HFF-Myc (cell line): ENCODE measurements at regions not wholly inside any gene's neighbourhood (a gene's known extent, or its start where the extent isn't known, plus 50 kb on each side); places are given as distances from the start of the nearest gene placed in this dataset.
A peak's percentile ranks its signal among the peaks of the same experiment; 100 is the strongest.

Experiments
- DNase-seq: peaks from one replicate; pipeline ENCODE4 v3.0.0-alpha.2; 2011; ENCODE audit warnings: low read depth; ENCODE audit errors: extremely low read depth
- H3K4me3 ChIP-seq: replicated peaks from 2 replicates; pipeline ENCODE4 v1.5.1; 2011; ENCODE audit warnings: low read depth, mild to moderate bottlenecking, control low read depth, low read length
- TF ChIP-seq, protein P1 (sequence below): IDR thresholded peaks from 2 replicates; pipeline ENCODE4 v1.5.1; 2012; ENCODE audit warnings: mild to moderate bottlenecking, low read depth, low read length, control low read depth; ENCODE audit errors: missing control alignments

DNA sequence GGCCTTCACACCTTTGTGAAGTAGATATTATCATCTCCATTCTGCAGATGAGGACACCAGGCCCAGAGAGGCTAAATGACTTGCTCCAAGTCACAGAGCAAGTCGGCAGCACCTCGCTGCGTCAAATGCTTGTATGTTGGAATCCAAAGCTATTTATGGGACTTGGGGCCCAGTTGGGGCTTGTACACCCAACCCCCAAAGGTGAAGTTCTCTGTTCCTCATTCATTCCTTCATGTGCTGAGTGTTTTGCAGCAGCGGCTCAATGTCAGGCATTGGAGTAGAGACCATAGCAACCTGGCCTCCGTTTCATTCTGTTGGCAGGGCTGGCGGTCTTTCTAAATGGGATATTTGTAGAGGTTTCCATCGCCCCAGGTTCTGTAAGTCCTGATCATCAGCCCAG, 113.4 kb upstream of the SLC25A33 start:
- no peak for DNase-seq
- H3K4me3 ChIP-seq = no peak overlapping the region
- TF ChIP-seq, protein P1, sequence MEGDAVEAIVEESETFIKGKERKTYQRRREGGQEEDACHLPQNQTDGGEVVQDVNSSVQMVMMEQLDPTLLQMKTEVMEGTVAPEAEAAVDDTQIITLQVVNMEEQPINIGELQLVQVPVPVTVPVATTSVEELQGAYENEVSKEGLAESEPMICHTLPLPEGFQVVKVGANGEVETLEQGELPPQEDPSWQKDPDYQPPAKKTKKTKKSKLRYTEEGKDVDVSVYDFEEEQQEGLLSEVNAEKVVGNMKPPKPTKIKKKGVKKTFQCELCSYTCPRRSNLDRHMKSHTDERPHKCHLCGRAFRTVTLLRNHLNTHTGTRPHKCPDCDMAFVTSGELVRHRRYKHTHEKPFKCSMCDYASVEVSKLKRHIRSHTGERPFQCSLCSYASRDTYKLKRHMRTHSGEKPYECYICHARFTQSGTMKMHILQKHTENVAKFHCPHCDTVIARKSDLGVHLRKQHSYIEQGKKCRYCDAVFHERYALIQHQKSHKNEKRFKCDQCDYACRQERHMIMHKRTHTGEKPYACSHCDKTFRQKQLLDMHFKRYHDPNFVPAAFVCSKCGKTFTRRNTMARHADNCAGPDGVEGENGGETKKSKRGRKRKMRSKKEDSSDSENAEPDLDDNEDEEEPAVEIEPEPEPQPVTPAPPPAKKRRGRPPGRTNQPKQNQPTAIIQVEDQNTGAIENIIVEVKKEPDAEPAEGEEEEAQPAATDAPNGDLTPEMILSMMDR = no peak

DNA sequence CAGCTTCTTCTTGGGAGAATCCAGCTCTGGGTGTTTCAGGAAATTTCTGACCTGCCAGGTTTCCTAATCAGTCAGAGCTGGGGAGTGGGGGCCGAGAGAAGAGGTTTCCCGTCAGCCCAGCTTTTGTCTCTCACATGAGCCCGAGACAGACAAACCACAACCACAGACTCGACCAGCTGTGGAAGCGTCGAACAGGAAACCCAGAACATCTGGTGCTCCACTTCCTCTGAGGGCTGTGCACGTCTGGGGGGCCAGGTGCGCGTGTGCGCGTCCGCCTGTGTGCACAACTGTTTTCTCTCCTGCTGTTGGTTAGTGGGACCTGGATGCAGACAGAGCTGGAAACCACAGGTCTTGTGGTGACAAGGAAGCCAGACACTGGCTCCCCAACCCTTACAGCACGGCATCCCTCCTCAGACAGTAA, 113.0 kb upstream of the SLC25A33 start:
- no peak for DNase-seq
- no peak overlapping the region for H3K4me3 ChIP-seq

DNA sequence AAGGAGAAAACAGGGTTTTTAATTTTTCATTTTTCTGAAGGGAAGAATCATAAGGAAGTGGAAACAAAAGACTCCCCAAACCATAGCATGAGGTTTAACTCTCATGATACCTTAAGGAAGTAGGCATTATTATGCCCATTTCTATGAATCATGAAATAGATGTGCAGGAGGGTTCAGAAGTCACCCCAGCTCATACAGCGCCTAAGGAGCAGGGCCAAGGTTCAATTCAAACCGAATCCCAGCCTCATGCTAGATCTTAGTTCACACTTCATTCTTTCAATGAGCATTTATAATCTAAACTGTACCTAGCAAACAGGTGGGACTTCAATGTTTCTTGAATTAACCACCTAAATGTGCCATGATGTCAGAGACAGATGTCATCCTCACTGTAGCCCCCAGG, 111.9 kb upstream of the SLC25A33 start:
- DNase-seq = no peak
- TF ChIP-seq, protein P1 = no peak
- no peak overlapping the region for H3K4me3 ChIP-seq

More for the DNA sequence above, 113.0 kb upstream of the SLC25A33 start:
- TF ChIP-seq, protein P1 = no peak

DNA sequence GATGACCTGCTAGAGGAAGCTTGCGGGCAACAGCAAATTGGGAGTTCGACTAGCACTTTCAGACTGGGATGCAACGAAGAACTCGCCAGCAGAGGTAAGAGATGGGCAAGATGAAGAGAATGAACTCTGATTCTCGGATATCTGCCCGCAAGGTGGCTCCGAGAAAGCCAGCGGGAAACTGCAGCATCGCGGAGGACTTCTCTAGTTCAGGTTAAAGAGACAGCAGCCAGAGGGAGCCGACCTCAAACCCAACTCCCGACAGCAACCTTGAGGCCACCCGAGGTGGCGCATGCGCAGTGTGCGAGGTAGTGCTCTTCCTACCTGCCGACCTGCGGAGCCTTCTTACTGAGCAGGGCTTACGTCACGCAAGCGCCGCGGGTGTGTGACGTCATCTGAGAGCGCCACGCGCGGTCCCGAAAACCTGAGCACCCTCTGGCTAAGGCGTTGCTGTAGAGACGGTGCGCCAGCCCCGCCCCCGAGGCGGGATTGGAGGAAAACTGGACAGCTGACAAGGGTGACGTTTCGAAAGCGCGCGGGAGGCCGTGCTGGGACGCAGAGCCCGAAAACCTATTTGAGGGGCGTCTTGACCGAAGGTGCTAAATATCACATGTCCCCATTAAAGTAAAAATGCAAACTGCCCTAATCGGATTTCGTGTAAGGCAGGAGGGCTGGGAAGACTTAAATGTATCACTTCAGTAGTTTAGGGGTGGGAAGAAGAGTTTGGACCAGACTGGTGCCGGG, 110.5 kb upstream of the SLC25A33 start:
- TF ChIP-seq, protein P1 = no peak
- peak overlapping the region; percentile 60 for H3K4me3 ChIP-seq
- DNase-seq = peak; percentile 98

DNA sequence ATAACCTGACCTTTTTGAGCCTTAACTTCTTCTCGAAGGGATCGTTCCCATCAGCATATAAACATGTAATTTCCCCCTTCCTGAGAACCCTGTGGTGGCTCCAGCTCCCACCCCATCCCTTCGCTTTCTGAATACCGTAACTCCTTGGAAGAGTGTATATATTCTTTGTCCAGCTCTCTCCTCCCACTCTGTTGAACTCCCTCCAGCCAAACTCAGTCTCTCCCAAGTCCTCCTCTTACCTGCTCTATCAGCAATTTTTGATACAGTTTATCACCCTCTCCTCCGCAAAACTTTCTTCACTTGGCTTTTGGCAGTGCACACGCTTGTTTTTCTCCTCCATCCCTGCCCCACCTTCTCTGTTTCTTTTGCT, 109.9 kb upstream of the SLC25A33 start:
- DNase-seq = no peak
- peak overlapping the region; percentile 60 for H3K4me3 ChIP-seq

DNA sequence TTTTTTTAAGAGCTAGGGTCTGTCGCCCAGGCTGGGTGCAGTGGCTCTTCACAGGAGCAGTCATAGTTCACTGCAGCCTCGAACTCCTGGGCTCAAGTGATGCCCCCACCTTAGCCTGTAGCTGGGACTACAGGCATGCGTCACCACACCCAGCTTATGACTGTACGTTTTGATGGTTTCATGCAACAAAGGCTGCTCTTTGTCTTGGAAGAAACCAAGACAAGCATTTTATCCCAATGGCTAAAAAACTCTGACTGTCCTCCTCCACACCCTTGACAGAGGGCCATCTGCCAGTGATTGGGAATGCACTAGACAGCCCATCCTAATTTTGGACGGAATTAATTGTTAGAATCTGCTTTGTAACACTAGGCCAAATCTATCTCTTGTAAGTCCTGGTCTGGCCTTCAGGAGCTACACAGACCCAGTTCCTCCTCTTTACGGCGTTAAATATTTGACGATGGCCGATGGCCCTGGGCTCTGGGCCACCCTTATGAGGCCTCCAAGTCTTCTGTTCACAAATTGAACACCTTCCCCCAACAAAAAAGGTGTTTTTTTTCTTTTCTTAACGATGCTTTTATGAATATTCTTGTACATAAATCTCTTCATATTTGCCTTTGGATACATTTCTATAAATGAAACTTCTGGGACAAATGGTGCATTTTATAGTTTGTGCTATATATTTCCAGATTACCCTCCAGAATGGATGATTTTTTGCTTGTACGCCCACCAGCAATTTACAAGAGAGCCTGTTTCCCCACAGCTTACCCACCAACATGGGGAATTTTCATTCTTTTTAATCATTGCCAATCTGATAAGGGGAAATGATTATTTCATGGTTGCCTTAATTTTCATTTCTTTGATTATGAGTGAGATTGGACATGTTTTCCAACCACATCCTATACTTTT, 104.8 kb upstream of the SLC25A33 start:
- no peak overlapping the region for H3K4me3 ChIP-seq
- DNase-seq = no peak
- TF ChIP-seq, protein P1 = no peak

More for the DNA sequence above, 109.9 kb upstream of the SLC25A33 start:
- TF ChIP-seq, protein P1 = no peak
